Body of pancreas (tissue), 4 donors: ENCODE measurements at regions not wholly inside any gene's neighbourhood (a gene's known extent, or its start where the extent isn't known, plus 50 kb on each side); places are given as distances from the start of the nearest gene placed in this dataset.

ENCODE experiments used
- POLR2A ChIP-seq, 3 donors: fragments of 450-650 bp; IDR thresholded peaks; one replicate each; pipeline ENCODE4 v1.6.1; 2016; ENCODE audit warnings: antibody characterized with exemption in 3 of 3, mild to moderate bottlenecking in 2 of 3
- TF ChIP-seq, protein P1 (sequence below), 7 experiments: fragments of 450-650 bp in 4 of 7; fragments of 200-600 bp in 3 of 7; sonication (generic) in 3 of 7; IDR thresholded peaks; one replicate each; pipeline ENCODE4 v1.5.1; 2016 to 2019; ENCODE audit warnings: antibody characterized with exemption in 7 of 7

DNA sequence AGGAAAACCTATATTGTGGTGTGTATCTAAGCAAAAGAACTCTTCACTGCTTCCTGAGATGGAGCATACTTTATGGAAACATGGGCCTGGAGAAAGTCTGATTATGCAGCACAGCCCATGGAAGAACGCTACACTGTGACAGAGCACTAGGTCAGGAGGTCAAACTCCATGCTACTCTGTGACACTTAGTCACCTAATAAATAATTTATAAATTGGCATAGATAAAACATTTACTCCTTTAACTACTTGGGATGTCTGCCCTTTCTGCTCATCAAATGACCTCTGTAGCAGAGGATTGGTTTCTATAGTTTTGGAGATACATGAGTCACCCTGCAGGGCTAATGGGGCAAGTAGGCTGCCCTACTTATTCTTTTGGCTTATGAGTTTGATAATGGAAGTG lies 134.7 kb upstream of the BANK1 start:
- TF ChIP-seq, protein P1, sequence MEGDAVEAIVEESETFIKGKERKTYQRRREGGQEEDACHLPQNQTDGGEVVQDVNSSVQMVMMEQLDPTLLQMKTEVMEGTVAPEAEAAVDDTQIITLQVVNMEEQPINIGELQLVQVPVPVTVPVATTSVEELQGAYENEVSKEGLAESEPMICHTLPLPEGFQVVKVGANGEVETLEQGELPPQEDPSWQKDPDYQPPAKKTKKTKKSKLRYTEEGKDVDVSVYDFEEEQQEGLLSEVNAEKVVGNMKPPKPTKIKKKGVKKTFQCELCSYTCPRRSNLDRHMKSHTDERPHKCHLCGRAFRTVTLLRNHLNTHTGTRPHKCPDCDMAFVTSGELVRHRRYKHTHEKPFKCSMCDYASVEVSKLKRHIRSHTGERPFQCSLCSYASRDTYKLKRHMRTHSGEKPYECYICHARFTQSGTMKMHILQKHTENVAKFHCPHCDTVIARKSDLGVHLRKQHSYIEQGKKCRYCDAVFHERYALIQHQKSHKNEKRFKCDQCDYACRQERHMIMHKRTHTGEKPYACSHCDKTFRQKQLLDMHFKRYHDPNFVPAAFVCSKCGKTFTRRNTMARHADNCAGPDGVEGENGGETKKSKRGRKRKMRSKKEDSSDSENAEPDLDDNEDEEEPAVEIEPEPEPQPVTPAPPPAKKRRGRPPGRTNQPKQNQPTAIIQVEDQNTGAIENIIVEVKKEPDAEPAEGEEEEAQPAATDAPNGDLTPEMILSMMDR (IDR thresholded peaks at IDR 0.05): no peak
- TF ChIP-seq POLR2A (IDR thresholded peaks at IDR 0.05): no peak
